SJCRH30 (cell line): ENCODE measurements at regions not wholly inside any gene's neighbourhood (a gene's known extent, or its start where the extent isn't known, plus 50 kb on each side); places are given as distances from the start of the nearest gene placed in this dataset.

Source experiments
- DNase-seq, 2 experiments: peaks; one replicate each; pipeline ENCODE4 v3.0.0-alpha.2; 2015 to 2020
- H3K27ac ChIP-seq: fragments of 250-450 bp; sonication (Bioruptor Pico); 2 replicates; pipeline ENCODE4 v1.5.1; 2020; ENCODE audit warnings: mild to moderate bottlenecking, moderate library complexity
- H3K27me3 ChIP-seq: fragments of 250-450 bp; sonication (Bioruptor Pico); 2 replicates; pipeline ENCODE4 v1.5.1; 2020; ENCODE audit warnings: mild to moderate bottlenecking, moderate library complexity
- H3K36me3 ChIP-seq: fragments of 250-450 bp; sonication (Bioruptor Pico); 2 replicates; pipeline ENCODE4 v1.5.1; 2020; ENCODE audit warnings: mild to moderate bottlenecking, moderate library complexity
- H3K4me1 ChIP-seq: fragments of 250-450 bp; sonication (Bioruptor Pico); 2 replicates; pipeline ENCODE4 v1.5.1; 2020; ENCODE audit warnings: mild to moderate bottlenecking, moderate library complexity
- H3K4me3 ChIP-seq: fragments of 250-450 bp; sonication (Bioruptor Pico); 2 replicates; pipeline ENCODE4 v1.5.1; 2020; ENCODE audit warnings: mild to moderate bottlenecking, moderate library complexity
- H3K9me3 ChIP-seq: fragments of 250-450 bp; sonication (Bioruptor Pico); replicated peaks from 2 replicates; pipeline ENCODE4 v1.5.1; 2020; ENCODE audit warnings: mild to moderate bottlenecking, moderate library complexity

GRCh38 chr1:164504749-164505148 is 54.2 kb upstream of the PBX1 start:
- no peak overlapping the region for H3K4me3 ChIP-seq
- H3K27ac ChIP-seq = no peak overlapping the region
- no peaks in the 10 kb centered on the region for H3K27me3 ChIP-seq
- 0 out of 2 replicates have a peak, but pooled peaks cover 3% of the 10 kb centered on the region for H3K9me3 ChIP-seq
- no peak for DNase-seq
- no peaks in the 10 kb centered on the region for H3K4me1 ChIP-seq
- no peaks in the 10 kb centered on the region for H3K36me3 ChIP-seq
